ENCODE measurements at regions not wholly inside any gene's neighbourhood (a gene's known extent, or its start where the extent isn't known, plus 50 kb on each side); places are given as distances from the start of the nearest gene placed in this dataset.

DNA sequence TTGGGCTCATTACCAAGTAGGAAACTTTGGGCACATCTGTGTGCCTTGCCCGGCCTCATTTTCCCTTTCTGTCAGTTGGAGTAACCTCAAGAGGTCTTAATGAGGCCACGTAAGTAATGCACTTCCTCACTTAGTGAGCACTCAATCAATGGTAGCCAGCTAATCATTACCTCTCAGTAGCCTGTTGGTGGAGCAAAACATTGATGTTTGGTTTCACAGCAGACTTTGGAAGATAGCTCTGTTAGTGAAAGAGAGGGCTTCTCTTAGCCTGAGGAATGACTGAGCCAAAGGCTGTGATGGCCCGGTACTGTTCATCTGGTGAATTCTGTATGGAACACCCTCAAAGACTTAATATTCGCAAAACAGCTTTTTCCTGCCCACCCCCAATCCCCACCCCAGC is 55.9 kb upstream of the ID4 start:
- DNase-seq: no peak

DNA sequence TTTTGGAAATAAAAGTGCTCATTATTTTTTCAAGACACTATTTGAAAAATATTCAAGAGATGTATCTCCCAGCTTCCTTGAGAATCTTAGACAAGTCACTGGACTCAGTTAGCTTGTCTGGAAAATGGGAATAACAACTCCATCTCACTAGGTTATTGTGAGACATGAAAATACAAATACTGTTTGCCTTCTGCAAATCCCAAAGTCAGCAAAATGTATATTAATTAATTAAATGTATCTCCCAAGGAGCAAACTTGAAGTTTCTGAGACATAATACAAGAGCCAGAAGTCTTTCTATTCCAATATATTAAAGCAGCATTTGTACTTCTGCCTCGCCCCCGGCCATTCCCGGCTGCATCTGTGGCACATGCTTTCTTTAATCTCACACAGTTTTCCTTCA is 54.6 kb upstream of the ID4 start:
- no peak for DNase-seq

Data from NCI-H1417 (cell line).